AG09309 (cell line): ENCODE measurements at regions not wholly inside any gene's neighbourhood (a gene's known extent, or its start where the extent isn't known, plus 50 kb on each side); places are given as distances from the start of the nearest gene placed in this dataset.

Experiments
- DNase-seq: peaks from one replicate; pipeline ENCODE4 v3.0.0-alpha.2; 2010; ENCODE audit warnings: low read depth
- H3K4me3 ChIP-seq: 2 replicates; pipeline ENCODE4 v1.5.1; 2011; ENCODE audit warnings: mild to moderate bottlenecking, low read depth, low read length, moderate library complexity; ENCODE audit not compliant: control insufficient read depth
- CTCF ChIP-seq: IDR thresholded peaks from 2 replicates; pipeline ENCODE4 v1.5.1; 2011; ENCODE audit warnings: mild to moderate bottlenecking, low read depth, low read length, inconsistent platforms; ENCODE audit not compliant: insufficient read depth, control insufficient read depth; ENCODE audit errors: missing control alignments

GRCh38 chr21:28099001-28099705 lies 893.5 kb downstream of the LTN1 start:
- no peak for DNase-seq
- no peak overlapping the region for H3K4me3 ChIP-seq
- no peak for TF ChIP-seq CTCF

- H3K4me3 ChIP-seq: no peak overlapping the region
- no peak for TF ChIP-seq CTCF
- DNase-seq: no peak
Measured at GRCh38 chr21:28091466-28091865, 901.2 kb downstream of the LTN1 start.

- no peak for TF ChIP-seq CTCF
- no peak overlapping the region for H3K4me3 ChIP-seq
- DNase-seq: no peak
Measured at GRCh38 chr21:28090546-28090945, 902.1 kb downstream of the LTN1 start.

GRCh38 chr21:28089599-28090441 lies 902.9 kb downstream of the LTN1 start:
- H3K4me3 ChIP-seq: no peak overlapping the region
- no peak for DNase-seq

GRCh38 chr21:28086861-28087581 lies 905.7 kb downstream of the LTN1 start:
- TF ChIP-seq CTCF: no peak

More at GRCh38 chr21:28089599-28090441, 902.9 kb downstream of the LTN1 start:
- no peak for TF ChIP-seq CTCF

GRCh38 chr21:28084951-28085350 lies 907.7 kb downstream of the LTN1 start:
- H3K4me3 ChIP-seq: no peak overlapping the region
- no peak for TF ChIP-seq CTCF
- DNase-seq: no peak

More at GRCh38 chr21:28086861-28087581, 905.7 kb downstream of the LTN1 start:
- no peak for DNase-seq
- no peak overlapping the region for H3K4me3 ChIP-seq
